ENCODE measurements at regions not wholly inside any gene's neighbourhood (a gene's known extent, or its start where the extent isn't known, plus 50 kb on each side); places are given as distances from the start of the nearest gene placed in this dataset.

- TF ChIP-seq, protein P1, sequence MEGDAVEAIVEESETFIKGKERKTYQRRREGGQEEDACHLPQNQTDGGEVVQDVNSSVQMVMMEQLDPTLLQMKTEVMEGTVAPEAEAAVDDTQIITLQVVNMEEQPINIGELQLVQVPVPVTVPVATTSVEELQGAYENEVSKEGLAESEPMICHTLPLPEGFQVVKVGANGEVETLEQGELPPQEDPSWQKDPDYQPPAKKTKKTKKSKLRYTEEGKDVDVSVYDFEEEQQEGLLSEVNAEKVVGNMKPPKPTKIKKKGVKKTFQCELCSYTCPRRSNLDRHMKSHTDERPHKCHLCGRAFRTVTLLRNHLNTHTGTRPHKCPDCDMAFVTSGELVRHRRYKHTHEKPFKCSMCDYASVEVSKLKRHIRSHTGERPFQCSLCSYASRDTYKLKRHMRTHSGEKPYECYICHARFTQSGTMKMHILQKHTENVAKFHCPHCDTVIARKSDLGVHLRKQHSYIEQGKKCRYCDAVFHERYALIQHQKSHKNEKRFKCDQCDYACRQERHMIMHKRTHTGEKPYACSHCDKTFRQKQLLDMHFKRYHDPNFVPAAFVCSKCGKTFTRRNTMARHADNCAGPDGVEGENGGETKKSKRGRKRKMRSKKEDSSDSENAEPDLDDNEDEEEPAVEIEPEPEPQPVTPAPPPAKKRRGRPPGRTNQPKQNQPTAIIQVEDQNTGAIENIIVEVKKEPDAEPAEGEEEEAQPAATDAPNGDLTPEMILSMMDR (IDR thresholded peaks at IDR 0.05): no peak
- TF ChIP-seq EP300 (IDR thresholded peaks at IDR 0.05): no peak
Measured at GRCh38 chr4:174116021-174116420, 167.4 kb downstream of the FBXO8 start.
